ENCODE measurements at regions not wholly inside any gene's neighbourhood (a gene's known extent, or its start where the extent isn't known, plus 50 kb on each side); places are given as distances from the start of the nearest gene placed in this dataset.

- no CpG with 5 or more reads among the region's 4 CpGs for WGBS (ENCODE audit: insufficient coverage)
- DNase-seq (ENCODE audit: low read depth in 4 of 6, low spot score in 6 of 6), result no peak
- no peak overlapping the region for H3K27ac ChIP-seq (ENCODE audit: low read depth, low read length)
These were observed 279.8 kb downstream of the STIM2 start for GRCh38 chr4:27140486-27140885.

GRCh38 chr4:27141530-27141929 lies 280.9 kb downstream of the STIM2 start:
- no peaks in the 10 kb centered on the region for H3K36me3 ChIP-seq (ENCODE audit: control insufficient read depth, insufficient read depth, low read length)
- H3K27me3 ChIP-seq (ENCODE audit: control insufficient read depth, insufficient read depth, low read length), result no peaks in the 10 kb centered on the region
- no peak overlapping the region for H3K4me3 ChIP-seq (ENCODE audit: low read depth, low read length)
- no peaks in the 10 kb centered on the region for H3K4me1 ChIP-seq (ENCODE audit: control insufficient read depth, insufficient read depth, low read length)
- H3K27ac ChIP-seq (ENCODE audit: low read depth, low read length), result no peak overlapping the region
- no peaks in the 10 kb centered on the region for H3K9me3 ChIP-seq (ENCODE audit: control insufficient read depth, insufficient read depth, low read length)
- 100% methylated on average over 2 of the region's 6 CpGs for WGBS (ENCODE audit: insufficient coverage)
- no peak for DNase-seq (ENCODE audit: low read depth in 4 of 6, low spot score in 6 of 6)

More at GRCh38 chr4:27140486-27140885, 279.8 kb downstream of the STIM2 start:
- H3K9me3 ChIP-seq (ENCODE audit: control insufficient read depth, insufficient read depth, low read length), result peaks cover 3% of the 10 kb centered on the region
- no peak overlapping the region for H3K4me3 ChIP-seq (ENCODE audit: low read depth, low read length)
- no peaks in the 10 kb centered on the region for H3K27me3 ChIP-seq (ENCODE audit: control insufficient read depth, insufficient read depth, low read length)
- H3K36me3 ChIP-seq (ENCODE audit: control insufficient read depth, insufficient read depth, low read length), result no peaks in the 10 kb centered on the region
- no peaks in the 10 kb centered on the region for H3K4me1 ChIP-seq (ENCODE audit: control insufficient read depth, insufficient read depth, low read length)

GRCh38 chr4:27142841-27143240 lies 282.2 kb downstream of the STIM2 start:
- Histone ChIP-seq H3K36me3 (ENCODE audit: control insufficient read depth, insufficient read depth, low read length) (no peaks in the 10 kb centered on the region), H3K9me3 (ENCODE audit: control insufficient read depth, insufficient read depth, low read length) (no peaks in the 10 kb centered on the region), H3K27me3 (ENCODE audit: control insufficient read depth, insufficient read depth, low read length) (no peaks in the 10 kb centered on the region), H3K4me1 (ENCODE audit: control insufficient read depth, insufficient read depth, low read length) (no peaks in the 10 kb centered on the region), H3K27ac (ENCODE audit: low read depth, low read length) (no peak overlapping the region), H3K4me3 (ENCODE audit: low read depth, low read length) (no peak overlapping the region)
- no CpG with 5 or more reads among the region's 2 CpGs for WGBS (ENCODE audit: insufficient coverage)
- DNase-seq (ENCODE audit: low read depth in 4 of 6, low spot score in 6 of 6), result no peak

- Histone ChIP-seq H3K4me3 (ENCODE audit: low read depth, low read length) (no peak overlapping the region), H3K27ac (ENCODE audit: low read depth, low read length) (no peak overlapping the region), H3K36me3 (ENCODE audit: control insufficient read depth, insufficient read depth, low read length) (no peaks in the 10 kb centered on the region), H3K27me3 (ENCODE audit: control insufficient read depth, insufficient read depth, low read length) (no peaks in the 10 kb centered on the region), H3K4me1 (ENCODE audit: control insufficient read depth, insufficient read depth, low read length) (no peaks in the 10 kb centered on the region), H3K9me3 (ENCODE audit: control insufficient read depth, insufficient read depth, low read length) (no peaks in the 10 kb centered on the region)
- no peak for DNase-seq (ENCODE audit: low read depth in 4 of 6, low spot score in 6 of 6)
- WGBS (ENCODE audit: insufficient coverage), result no CpG with 5 or more reads among the region's 2 CpGs
These were observed 285.0 kb downstream of the STIM2 start for GRCh38 chr4:27145597-27145996.

GRCh38 chr4:27148211-27148895 lies 287.7 kb downstream of the STIM2 start:
- no peak overlapping the region for H3K4me3 ChIP-seq (ENCODE audit: low read depth, low read length)
- H3K4me1 ChIP-seq (ENCODE audit: control insufficient read depth, insufficient read depth, low read length), result no peaks in the 10 kb centered on the region
- H3K36me3 ChIP-seq (ENCODE audit: control insufficient read depth, insufficient read depth, low read length), result no peaks in the 10 kb centered on the region
- no peaks in the 10 kb centered on the region for H3K9me3 ChIP-seq (ENCODE audit: control insufficient read depth, insufficient read depth, low read length)
- DNase-seq (ENCODE audit: low read depth in 4 of 6, low spot score in 6 of 6), result peak in 1 of 6 donors; percentile 9
- no peaks in the 10 kb centered on the region for H3K27me3 ChIP-seq (ENCODE audit: control insufficient read depth, insufficient read depth, low read length)
- no peak overlapping the region for H3K27ac ChIP-seq (ENCODE audit: low read depth, low read length)
- WGBS (ENCODE audit: insufficient coverage), result no CpG with 5 or more reads among the region's 1 CpG

- peak in 3 of 6 donors; percentile 4 to 32 (median 9) for DNase-seq (ENCODE audit: low read depth in 4 of 6, low spot score in 6 of 6)
- H3K4me1 ChIP-seq (ENCODE audit: control insufficient read depth, insufficient read depth, low read length), result no peaks in the 10 kb centered on the region
- no peak overlapping the region for H3K27ac ChIP-seq (ENCODE audit: low read depth, low read length)
- no CpG with 5 or more reads among the region's 2 CpGs for WGBS (ENCODE audit: insufficient coverage)
- no peaks in the 10 kb centered on the region for H3K27me3 ChIP-seq (ENCODE audit: control insufficient read depth, insufficient read depth, low read length)
- no peaks in the 10 kb centered on the region for H3K9me3 ChIP-seq (ENCODE audit: control insufficient read depth, insufficient read depth, low read length)
- H3K4me3 ChIP-seq (ENCODE audit: low read depth, low read length), result no peak overlapping the region
- no peaks in the 10 kb centered on the region for H3K36me3 ChIP-seq (ENCODE audit: control insufficient read depth, insufficient read depth, low read length)
These were observed 289.0 kb downstream of the STIM2 start for GRCh38 chr4:27149541-27150212.

- Histone ChIP-seq H3K9me3 (ENCODE audit: control insufficient read depth, insufficient read depth, low read length) (no peaks in the 10 kb centered on the region), H3K4me3 (ENCODE audit: low read depth, low read length) (no peak overlapping the region), H3K27me3 (ENCODE audit: control insufficient read depth, insufficient read depth, low read length) (no peaks in the 10 kb centered on the region), H3K27ac (ENCODE audit: low read depth, low read length) (no peak overlapping the region), H3K36me3 (ENCODE audit: control insufficient read depth, insufficient read depth, low read length) (no peaks in the 10 kb centered on the region), H3K4me1 (ENCODE audit: control insufficient read depth, insufficient read depth, low read length) (no peaks in the 10 kb centered on the region)
- WGBS (ENCODE audit: insufficient coverage), result 92% methylated on average over 4 of the region's 5 CpGs
- no peak for DNase-seq (ENCODE audit: low read depth in 4 of 6, low spot score in 6 of 6)
These were observed 292.1 kb downstream of the STIM2 start for GRCh38 chr4:27152703-27153102.

- no peak overlapping the region for H3K27ac ChIP-seq (ENCODE audit: low read depth, low read length)
- H3K4me1 ChIP-seq (ENCODE audit: control insufficient read depth, insufficient read depth, low read length), result no peaks in the 10 kb centered on the region
- H3K27me3 ChIP-seq (ENCODE audit: control insufficient read depth, insufficient read depth, low read length), result no peaks in the 10 kb centered on the region
- no peaks in the 10 kb centered on the region for H3K36me3 ChIP-seq (ENCODE audit: control insufficient read depth, insufficient read depth, low read length)
- DNase-seq (ENCODE audit: low read depth in 4 of 6, low spot score in 6 of 6), result peak in 3 of 6 donors; percentile 20 to 67 (median 64)
- H3K4me3 ChIP-seq (ENCODE audit: low read depth, low read length), result no peak overlapping the region
- 27% methylated on average over 2 of the region's 3 CpGs for WGBS (ENCODE audit: insufficient coverage)
- no peaks in the 10 kb centered on the region for H3K9me3 ChIP-seq (ENCODE audit: control insufficient read depth, insufficient read depth, low read length)
These were observed 294.1 kb downstream of the STIM2 start for GRCh38 chr4:27154706-27155105.

- WGBS (ENCODE audit: insufficient coverage), result no CpG with 5 or more reads among the region's 4 CpGs
These were observed 300.6 kb downstream of the STIM2 start for GRCh38 chr4:27161191-27161590.

GRCh38 chr4:27168783-27169182 lies 308.1 kb downstream of the STIM2 start:
- Histone ChIP-seq H3K27ac (ENCODE audit: low read depth, low read length) (no peak overlapping the region), H3K9me3 (ENCODE audit: control insufficient read depth, insufficient read depth, low read length) (no peaks in the 10 kb centered on the region), H3K4me1 (ENCODE audit: control insufficient read depth, insufficient read depth, low read length) (no peaks in the 10 kb centered on the region), H3K27me3 (ENCODE audit: control insufficient read depth, insufficient read depth, low read length) (no peaks in the 10 kb centered on the region), H3K36me3 (ENCODE audit: control insufficient read depth, insufficient read depth, low read length) (no peaks in the 10 kb centered on the region), H3K4me3 (ENCODE audit: low read depth, low read length) (no peak overlapping the region)
- WGBS (ENCODE audit: insufficient coverage), result 100% methylated on average over 1 of the region's 1 CpG
- no peak for DNase-seq (ENCODE audit: low read depth in 4 of 6, low spot score in 6 of 6)

More at GRCh38 chr4:27161191-27161590, 300.6 kb downstream of the STIM2 start:
- Histone ChIP-seq H3K4me3 (ENCODE audit: low read depth, low read length) (no peak overlapping the region), H3K4me1 (ENCODE audit: control insufficient read depth, insufficient read depth, low read length) (no peaks in the 10 kb centered on the region), H3K36me3 (ENCODE audit: control insufficient read depth, insufficient read depth, low read length) (no peaks in the 10 kb centered on the region), H3K9me3 (ENCODE audit: control insufficient read depth, insufficient read depth, low read length) (no peaks in the 10 kb centered on the region), H3K27me3 (ENCODE audit: control insufficient read depth, insufficient read depth, low read length) (no peaks in the 10 kb centered on the region), H3K27ac (ENCODE audit: low read depth, low read length) (no peak overlapping the region)
- no peak for DNase-seq (ENCODE audit: low read depth in 4 of 6, low spot score in 6 of 6)

Measured in spinal cord (tissue), 9 donors.